NT2/D1 (cell line): ENCODE measurements at regions not wholly inside any gene's neighbourhood (a gene's known extent, or its start where the extent isn't known, plus 50 kb on each side); places are given as distances from the start of the nearest gene placed in this dataset.

Source experiments
- SUZ12 ChIP-seq: IDR thresholded peaks from 2 replicates; pipeline ENCODE4 v1.6.1; 2011; ENCODE audit not compliant: insufficient read length, insufficient read depth; ENCODE audit errors: extremely low read depth
- YY1 ChIP-seq: IDR thresholded peaks from 2 replicates; pipeline ENCODE4 v1.6.1; 2011; ENCODE audit not compliant: insufficient read length, insufficient read depth
- ZNF274 ChIP-seq: IDR thresholded peaks from 2 replicates; pipeline ENCODE4 v1.6.1; 2011; ENCODE audit warnings: mild to moderate bottlenecking, low read depth, low read length

GRCh38 chr3:11721479-11721878, 77.8 kb upstream of the VGLL4 start:
- TF ChIP-seq SUZ12 (no peak), ZNF274 (no peak), YY1 (no peak)
